ENCODE measurements at regions not wholly inside any gene's neighbourhood (a gene's known extent, or its start where the extent isn't known, plus 50 kb on each side); places are given as distances from the start of the nearest gene placed in this dataset.
A peak's percentile ranks its signal among the peaks of the same experiment; 100 is the strongest.

DNA sequence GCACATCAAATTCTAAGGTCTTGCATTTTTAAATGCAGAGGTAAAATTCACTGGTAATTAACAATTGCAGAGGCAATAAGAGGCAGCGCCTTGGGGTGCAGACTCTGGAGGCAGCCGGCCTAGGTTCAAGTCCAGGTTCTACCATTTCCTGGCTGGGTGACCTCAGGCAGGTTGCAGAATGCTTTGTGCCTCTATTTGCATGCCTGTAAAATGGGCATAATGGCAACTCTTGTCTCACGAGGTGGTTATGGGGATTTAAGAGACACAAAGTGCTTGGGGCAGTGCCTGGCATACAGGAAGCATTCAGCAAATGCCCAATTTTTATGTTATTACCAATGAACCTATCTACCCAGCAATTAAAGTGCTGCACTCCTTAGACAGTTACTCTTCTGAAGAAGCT is 180.0 kb upstream of the LHX5 start:
- DNase-seq = no peak

DNA sequence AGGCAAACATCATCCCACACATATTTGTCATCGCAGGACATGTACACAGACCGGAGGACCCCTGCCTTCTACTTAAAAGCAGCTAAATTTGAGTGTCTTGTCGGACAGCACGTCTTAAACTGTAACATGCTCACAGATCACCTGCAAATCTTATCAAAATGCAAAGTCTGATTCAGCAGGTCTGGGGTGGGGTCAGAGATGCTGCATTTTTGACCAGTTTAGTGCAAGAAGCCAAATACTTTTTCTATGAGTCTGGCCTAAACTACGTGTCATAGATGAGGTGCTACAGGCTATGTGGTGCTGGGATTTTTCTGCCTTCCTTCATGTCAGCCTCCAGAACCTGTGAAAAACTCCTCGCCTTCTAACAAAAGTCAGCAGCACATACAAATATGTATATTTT is 178.8 kb upstream of the LHX5 start:
- no peak for DNase-seq

DNA sequence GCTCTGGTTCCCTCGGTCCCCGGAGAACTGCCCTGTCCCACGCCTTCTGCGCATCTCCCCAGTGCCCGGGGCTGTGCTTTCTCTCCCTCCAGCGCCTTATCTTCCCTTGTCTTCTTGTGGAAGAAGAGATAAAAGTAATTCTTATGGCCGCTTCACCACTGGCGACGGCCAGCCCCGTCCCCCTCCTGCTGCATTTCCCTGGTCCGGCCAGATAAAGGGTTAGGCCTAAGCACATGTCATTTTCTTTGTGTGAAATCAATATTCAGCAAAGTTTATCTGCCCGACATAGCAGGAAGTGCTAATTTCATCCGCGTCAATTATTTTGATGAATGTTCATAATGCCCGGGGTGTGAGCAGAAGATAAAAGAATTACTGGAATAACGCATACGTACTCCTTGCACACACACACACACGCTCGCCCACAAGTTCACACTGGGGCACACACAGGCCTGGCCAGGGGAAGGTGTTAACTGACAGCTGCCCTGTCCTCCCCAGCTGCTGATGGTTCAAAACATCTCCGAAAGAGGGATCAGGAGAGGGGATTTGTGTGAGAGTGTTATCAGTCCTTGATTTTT is 177.7 kb upstream of the LHX5 start:
- no peak for DNase-seq

DNA sequence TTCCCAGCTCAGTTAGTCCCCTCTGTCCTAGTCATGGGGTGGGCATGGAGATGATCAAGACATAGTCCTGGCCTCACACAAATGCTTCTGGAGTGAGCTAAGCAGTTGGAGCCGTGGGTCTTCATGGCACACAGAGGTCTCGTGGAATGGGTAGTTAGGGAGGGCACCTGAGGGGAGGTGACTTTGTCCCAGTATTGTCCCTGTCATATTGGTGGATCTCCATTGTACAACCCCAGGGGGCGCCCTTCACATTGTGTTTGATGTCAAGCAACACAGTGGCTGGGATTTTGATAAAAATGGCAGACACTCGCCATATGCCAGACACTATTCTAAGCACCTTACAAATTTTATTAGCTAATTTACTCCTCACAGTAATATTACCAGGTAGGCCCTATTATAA is 175.4 kb upstream of the LHX5 start:
- DNase-seq = peak in 1 of 2 experiments; percentile 11

DNA sequence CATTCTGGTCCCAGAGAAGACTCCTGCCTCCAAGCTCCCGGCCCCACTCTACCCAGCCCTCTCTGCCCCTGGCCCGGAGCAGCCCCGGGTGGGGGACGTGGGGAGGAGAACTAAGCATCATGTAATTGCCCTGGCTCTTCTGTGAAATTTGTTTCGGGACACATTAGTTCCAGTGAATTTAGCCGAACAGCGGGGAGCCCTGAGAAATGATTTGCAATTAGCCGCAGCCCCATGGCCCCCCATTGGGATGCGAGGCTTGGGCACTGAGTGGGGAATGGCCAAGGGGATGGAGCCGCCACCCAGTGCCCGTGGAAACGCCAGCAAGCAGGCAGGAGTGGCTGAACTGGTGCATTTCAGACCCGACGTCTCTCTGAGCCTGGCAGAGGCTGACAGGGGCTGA is 173.9 kb upstream of the LHX5 start:
- DNase-seq = no peak

DNA sequence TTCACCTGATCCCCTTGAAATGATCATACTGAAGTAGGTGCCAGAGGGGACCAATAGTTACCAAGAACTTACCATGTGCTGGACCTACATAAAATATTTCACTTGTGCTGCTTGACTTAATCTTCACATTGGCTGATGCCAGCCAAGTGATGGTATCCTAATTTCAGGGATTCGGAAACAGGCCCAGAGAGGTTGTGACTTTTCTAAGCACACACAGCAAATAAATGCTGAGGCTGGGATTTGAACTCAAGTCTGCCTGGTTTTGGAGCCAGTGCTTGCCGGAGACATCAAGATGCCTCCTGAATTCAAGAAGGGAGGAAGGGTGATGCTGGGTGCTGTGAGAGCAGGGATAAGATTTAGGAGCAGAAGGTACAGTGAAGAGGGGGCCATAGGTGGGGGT is 173.5 kb upstream of the LHX5 start:
- DNase-seq = no peak

DNA sequence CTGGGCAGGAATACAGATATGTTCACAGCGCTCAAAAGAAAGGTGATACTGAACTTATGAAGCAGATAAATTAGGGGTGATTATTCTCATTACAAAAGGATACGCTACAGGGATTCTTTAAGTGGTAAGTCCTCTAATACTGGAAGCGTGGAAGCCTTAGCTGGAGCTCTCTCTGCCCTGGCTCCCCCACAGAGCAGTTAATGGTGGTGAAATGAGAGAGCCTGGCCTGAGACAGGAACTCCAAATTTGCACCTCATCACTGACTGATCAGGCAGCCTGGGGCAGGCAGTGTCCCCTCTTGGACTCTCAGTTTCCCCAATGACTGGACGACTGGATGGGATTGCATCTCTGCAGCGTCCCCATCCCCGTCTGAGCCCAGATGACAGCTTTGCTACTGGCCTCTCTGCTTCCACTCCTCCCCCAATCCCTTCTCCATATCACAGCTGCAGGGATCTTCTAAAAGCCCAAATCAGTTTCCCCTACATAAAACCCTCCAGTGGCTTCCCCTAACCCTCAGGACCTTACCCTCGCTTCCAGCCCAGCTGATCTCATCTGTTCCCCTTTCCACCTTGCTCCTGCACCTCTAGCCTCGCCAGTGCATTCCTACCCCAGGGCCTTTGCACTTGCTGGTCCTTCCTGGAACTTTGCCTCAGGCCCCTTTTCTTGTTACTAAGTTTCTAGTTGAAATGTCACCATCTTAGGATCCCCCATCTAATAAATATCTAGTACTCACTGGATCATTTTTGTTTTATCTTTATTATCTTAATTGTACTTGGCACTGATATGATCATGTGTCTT is 171.7 kb upstream of the LHX5 start:
- no peak for DNase-seq

DNA sequence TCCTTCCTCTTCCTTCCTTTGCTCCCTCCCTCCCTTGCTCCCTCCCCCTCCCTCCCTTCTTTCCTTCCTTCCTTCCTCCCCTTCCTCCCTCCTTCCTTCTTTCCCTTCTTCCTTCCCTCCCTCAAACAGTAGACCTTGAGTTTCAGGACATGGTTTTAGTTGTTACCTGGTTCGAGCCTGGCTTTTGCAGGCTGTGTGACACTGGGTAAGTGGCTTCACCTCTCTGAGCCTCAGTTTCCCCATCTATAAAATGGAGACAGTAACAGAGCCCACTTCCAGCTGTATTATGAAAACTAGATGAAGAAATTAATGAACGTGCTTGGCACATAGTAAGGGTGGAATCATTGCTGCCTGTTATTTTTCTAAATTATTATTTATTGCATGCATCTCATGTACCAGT is 171.0 kb upstream of the LHX5 start:
- no peak for DNase-seq

DNA sequence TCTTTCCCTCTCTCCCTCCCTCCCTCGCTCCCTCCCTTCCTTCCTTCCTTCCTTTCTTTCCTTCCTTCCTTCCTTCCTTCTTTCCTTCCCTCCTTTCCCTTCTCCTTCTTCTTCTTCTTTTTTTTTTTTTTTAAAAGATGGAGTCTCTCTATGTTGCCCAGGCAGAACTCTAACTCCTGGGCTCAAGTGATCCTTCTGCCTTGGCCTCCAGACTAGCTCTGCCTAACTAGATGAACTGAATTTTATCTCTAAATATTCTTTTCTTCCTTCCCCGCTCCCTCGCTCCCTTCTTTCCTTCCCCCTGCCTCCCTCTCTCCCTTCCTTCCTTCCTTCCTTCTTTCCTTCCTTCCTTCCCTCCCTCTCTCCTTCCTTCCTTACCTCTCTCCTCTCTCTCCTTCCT is 170.5 kb upstream of the LHX5 start:
- no peak for DNase-seq

DNA sequence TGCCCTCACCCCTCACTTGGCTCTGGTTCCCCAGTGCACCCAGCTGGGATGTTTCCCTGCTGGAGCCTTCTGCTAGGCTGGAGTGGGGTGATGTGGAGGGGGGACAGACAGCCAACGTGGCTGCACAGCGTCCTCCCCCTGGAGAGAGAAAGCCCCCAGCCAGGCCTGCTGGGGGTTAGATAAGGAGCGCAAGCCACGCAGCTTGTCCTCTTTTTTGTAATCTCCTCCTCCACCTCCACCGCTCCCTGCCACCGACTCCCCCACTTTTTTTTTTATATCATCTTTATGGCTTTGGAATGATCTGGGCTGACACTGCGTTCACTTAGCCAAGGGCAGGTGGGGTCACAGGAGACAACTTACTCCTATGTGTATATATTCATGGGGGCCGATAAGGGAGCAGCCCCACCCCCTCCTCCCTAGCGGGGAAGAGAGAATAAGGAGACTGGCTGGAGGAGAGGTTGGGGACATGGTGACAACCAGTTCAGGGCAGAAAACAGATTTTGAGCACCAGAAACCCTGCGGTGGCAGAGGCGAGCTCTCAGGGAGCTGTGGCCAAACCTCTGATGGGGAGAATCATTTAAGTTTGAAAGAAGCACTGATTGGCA is 169.9 kb upstream of the LHX5 start:
- DNase-seq = no peak

DNA sequence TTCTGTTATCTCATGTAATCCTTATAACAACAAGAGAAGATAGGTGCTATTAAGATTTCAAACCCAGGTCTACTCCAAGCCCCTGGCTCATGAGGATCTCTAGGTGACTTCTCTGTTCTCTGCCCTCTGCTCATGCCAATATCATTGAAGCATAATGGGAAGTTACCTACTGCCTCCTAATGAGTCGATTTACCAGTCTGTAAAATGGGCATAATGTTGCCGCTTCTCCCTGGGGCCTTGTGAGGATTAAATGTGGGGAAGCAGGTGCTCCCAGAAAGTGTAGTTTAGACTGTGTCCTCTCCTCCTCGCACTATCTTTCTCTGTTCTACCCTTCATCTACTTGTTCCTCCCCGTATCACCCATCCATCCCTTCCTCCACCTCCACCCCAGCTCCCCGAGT is 169.2 kb upstream of the LHX5 start:
- DNase-seq = no peak

DNA sequence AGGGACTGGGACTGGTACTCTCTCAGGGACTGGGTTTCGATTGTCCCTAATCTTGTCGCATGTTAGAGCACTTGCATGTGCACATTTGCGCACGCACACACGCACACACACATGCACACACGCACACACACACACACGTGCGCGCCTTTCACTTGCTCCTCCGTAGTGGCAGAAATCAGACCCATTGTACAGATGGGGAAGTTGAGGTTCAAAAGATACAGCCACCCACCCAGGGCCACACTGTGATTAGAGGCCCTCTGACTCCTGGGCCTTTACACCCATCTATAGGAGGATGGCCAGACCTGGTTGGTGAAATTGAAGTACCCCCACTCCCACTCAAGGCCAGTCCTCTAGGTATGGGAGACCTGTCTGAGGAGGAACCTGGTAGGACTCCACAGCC is 167.8 kb upstream of the LHX5 start:
- DNase-seq = no peak

DNA sequence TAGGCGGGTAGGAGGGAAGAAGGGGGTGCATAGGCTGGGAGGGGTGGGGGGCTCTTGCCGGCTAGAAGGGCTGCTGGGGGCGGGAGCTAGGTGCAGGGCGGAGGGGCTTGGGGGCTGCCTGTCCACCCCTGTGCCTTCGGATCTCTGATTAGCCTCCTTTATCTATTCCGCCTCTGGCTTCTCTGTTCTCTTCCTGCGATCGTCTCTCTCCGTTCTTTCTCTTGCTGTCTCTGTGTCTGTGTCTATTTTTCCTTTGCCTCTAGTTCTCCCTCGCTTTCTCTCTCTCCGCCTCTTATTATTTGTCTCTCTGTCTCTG is 166.7 kb upstream of the LHX5 start:
- DNase-seq = no peak

DNA sequence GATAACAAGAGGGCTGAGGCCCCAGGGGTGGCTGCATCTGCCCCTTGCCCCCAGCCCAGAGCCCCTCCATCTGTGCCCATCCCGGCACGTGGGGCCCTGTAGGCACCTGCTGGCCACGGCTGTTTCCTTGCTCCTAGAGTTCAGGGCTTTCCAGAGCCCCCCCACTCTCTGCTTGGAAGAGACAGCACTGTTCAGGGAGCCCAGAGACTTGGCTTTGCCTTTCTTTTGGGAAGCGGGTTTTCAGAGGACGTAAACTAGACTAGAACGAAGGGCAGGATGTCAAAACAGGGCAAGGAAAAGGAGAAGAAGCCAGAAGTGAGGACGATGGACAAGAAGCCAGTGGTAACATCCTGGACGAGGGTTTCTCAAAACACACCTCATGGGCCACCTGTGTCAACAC is 163.3 kb upstream of the LHX5 start:
- DNase-seq = no peak

DNA sequence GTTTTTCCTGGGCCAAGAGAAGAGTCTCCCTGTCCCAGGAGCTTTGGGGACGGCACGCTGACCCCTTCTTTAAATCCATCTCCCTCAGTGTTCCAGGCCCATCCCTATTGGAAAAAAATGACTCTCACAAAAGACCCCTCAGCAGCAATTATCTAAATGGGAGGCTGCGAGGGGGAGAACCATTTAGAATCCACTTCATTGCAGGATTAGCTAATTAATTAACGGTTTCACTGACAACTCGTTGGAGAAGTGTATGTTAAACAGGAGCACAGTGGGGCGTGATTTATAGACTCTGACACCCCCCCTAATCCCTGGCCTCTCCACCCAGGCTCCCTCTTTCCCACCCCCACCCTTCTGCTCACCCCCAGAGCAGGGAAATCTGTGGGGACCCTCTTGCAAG is 162.8 kb upstream of the LHX5 start:
- no peak for DNase-seq

DNA sequence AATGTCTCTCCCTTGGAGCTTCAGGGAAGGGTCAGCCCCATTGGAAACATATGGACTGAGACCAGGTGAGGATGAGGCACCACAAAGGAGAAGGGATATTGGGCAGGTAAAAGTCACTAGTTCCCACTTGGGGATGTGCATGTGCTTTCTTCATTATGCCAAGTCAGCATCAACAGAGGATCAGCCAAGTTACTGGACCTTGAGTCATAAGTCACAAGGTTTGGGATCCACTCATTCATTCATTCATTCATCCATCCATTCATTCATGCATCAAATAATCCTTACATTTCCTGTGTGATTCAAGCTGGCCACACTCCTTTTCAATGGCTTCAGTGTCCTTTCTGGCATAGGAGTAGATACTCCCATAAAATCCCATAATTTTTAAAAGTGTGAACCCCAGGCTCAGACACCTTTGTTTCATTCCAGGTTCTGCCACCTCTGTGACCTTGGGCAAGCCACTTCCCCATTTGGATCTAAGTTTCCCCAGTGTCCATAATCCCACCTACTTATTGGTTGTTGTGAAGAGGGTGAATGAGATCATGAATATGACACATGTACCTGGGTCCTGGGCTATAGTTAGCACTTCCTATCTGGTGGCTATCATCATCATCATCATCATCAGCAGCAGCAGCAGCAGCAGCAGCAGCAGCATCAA is 162.1 kb upstream of the LHX5 start:
- DNase-seq = no peak

DNA sequence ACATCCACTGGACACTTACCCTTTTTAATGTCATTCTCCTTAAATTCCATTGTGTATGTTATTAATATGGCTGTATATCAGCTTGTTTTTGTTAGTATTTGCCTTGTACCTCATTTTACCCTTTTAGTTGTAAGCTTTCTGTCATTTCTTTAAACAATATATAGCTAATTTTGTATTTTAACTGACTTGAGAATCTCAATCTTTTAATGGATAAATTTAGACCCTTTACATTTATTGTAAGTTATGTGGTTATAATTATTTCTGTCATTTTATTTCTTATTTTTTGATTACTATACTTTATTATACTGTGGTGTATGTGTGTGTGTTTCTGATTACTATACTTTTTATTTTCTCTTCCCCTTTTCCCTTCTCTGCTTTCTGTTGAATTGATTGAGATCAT is 159.0 kb upstream of the LHX5 start:
- no peak for DNase-seq

DNA sequence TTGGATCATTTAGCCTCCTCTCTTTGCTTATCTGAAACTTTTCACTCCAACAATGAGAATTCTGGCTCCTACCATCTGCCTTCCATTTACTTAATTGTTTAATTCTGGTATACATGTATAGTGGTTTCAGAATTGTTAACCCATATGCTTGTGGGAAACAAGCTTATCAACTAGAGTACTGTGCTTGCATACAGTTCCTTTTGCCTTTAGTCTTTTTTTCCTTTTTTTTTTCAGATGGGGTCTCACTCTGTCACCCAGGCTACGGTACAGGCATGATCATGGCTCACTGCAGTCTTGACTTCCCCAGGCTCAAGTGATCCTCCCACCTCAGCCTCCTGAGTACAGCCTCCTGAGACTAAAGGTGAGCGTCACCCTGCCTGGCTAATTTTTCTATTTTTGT is 153.8 kb upstream of the LHX5 start:
- no peak for DNase-seq

DNA sequence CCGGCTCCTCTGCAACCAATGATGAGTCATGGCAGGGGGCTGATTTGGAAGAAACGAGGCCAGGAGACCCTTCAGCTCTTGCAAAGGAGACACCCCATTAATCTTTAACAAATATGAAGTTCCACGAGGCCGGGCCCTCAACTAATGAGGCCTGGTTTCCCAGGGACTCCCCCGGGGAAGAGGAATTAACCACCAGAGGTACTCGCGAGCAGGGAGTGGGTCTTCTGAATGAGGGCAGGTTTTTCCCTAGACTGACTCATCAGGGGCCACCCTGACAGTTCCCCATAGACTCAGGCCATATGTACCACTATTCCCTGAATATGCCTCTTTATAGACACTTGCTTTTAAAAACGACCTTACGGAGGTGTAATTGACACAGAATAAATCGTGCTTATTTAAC is 150.7 kb upstream of the LHX5 start:
- DNase-seq = no peak

DNA sequence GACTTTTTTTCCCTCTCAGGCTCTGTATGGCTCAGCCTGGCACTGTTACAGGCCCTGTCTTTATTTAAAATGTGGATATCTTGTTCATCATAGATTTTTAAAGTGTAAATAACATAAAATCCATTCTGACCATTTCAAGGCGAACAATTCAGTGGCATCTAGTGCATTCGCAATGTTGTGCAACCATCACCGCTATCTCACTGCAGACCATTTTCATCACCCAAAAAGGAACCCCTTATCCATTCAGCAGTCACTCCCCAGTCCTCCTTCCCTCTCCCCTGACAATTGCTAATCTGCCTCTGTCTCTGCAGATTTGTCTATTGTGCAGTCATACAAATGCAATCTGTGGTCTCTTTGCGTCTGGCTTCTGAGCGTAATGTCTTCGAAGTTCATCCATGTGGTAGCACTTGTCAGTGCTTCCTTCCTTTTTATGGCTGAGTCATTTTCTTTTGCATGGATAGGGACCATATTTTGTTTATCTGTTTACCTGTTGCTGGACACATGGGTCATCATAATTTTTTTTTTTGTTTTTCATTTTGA is 148.8 kb upstream of the LHX5 start:
- no peak for DNase-seq

DNA sequence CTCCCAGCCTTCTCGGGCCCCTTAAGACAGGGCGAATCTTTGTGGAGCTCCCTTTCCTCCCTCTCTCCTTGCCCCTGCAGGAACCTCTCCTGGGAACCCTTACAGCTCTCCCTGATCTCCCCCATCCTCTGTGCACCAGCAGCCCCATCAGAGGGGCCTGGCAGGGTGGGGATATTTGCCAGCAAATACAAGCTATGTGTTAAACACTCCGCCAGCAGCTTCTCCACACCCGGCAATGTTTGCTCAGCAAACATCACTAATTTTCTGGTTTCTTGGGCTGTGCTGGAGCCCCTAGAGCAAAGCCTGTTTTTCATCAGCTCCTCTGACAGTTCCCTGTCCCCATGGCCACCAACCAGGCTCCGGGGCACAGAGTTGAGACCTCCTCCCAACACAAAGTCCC is 147.5 kb upstream of the LHX5 start:
- no peak for DNase-seq

DNA sequence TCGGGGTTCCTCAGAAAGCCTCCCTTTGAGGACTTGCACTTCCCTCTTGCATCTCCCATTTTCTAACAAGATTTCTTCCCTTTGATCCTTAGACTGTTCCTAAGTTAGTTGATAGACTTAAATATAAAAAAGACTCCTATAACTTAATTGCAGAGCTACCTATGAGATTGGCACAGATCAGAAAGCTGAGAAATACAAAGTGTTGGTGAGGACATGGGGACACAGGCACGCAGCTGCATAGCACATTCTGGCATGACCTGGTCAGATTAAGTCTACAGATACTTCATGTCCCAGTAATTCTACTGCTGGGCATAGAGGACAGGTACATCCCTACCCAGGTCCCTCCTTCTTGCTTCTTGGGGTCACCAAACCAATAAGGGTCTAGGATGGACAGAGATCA is 141.7 kb upstream of the LHX5 start:
- no peak for DNase-seq

DNA sequence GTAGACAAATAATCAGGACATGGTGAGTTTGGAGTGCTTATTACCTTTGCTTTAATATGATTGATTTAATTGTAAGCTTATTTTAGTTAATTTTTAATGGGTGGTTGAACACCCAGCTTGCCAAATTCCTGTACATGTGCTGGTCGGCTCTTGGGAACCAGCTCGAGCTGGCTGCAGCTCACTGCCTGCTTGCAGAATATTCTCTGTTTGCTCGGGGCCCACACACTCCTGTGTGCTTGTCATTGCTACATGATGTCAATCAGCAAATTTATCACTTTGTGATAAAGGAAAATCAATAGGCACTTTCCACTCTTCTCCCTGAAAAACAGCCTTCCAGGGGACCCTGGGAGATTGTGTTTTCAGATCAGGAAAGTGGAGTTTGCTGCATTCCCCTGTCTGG is 141.1 kb upstream of the LHX5 start:
- no peak for DNase-seq

DNA sequence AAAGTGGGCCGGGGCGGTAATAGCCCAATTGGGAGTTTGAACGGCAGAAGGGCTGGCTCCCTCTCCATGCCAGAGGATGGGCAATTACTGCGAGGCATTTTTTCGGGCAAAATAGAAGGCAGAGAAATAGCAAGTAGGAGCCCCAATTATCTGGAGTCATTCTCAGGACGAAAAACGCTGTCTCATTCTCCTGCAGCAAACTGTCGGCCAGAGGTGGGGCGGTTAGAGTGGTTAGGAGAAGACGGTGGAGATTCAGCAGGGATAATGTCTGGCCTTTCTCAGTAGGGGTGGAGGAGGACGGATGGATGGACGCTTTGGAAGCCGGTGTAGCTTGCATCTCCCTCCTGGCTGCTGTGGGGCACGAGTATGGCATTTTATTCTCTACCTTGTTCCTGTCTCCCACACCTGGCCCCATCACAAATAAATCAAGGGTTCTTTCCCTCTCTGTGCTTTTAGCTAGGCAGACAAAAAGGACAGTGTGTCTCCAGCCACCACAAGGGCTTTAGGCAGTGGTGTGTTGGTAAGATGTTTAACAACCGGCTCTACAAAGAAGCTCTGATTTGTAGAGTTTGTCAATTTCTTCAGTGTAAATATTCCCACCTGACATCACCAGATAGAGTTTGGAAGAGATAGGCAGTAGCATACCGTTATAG is 140.5 kb upstream of the LHX5 start:
- no peak for DNase-seq
